CD14-positive monocyte (primary cell): ENCODE measurements at regions not wholly inside any gene's neighbourhood (a gene's known extent, or its start where the extent isn't known, plus 50 kb on each side); places are given as distances from the start of the nearest gene placed in this dataset.

Experiments used
- DNase-seq, 3 donors: peaks; one replicate each; pipeline ENCODE4 v3.0.0-alpha.2; 2011 to 2022
- H2AFZ ChIP-seq: 2 replicates; pipeline ENCODE4 v1.6.0; 2012; ENCODE audit warnings: mild to moderate bottlenecking, low read depth, low read length, inconsistent platforms; ENCODE audit not compliant: insufficient read depth, poor library complexity, severe bottlenecking
- H3K27ac ChIP-seq, 2 donors: 1 replicate in 1 of 2; 2 replicates in 1 of 2; pipeline ENCODE4 v1.5.1; 2012 to 2013; ENCODE audit warnings: low read length in 2 of 2, control low read depth in 1 of 2, inconsistent platforms in 1 of 2, low read depth in 1 of 2, mild to moderate bottlenecking in 1 of 2
- H3K27me3 ChIP-seq, 2 donors: one replicate each; pipeline versions ENCODE4 v1.6.0 to v1.6.1; 2011 to 2013; ENCODE audit warnings: low read length in 2 of 2; ENCODE audit not compliant: control insufficient read depth in 2 of 2, insufficient read depth in 2 of 2
- H3K36me3 ChIP-seq, 2 donors: replicated peaks in 1 of 2; 1 replicate in 1 of 2; 2 replicates in 1 of 2; pipeline versions ENCODE4 v1.5.1 to v1.6.1; 2012 to 2013; ENCODE audit warnings: low read length in 2 of 2, control low read depth in 1 of 2, inconsistent platforms in 1 of 2, mild to moderate bottlenecking in 1 of 2; ENCODE audit not compliant: insufficient read depth in 2 of 2, control insufficient read depth in 1 of 2
- H3K4me1 ChIP-seq, 2 donors: 1 replicate in 1 of 2; 2 replicates in 1 of 2; pipeline versions ENCODE4 v1.5.1 to v1.6.1; 2012 to 2013; ENCODE audit warnings: low read length in 2 of 2, control low read depth in 1 of 2, inconsistent platforms in 1 of 2, mild to moderate bottlenecking in 1 of 2, moderate library complexity in 1 of 2; ENCODE audit not compliant: insufficient read depth in 2 of 2, control insufficient read depth in 1 of 2
- H3K4me2 ChIP-seq: replicated peaks from 2 replicates; pipeline ENCODE3; 2012; ENCODE audit warnings: low read length, moderate library complexity, mild to moderate bottlenecking; ENCODE audit not compliant: poor library complexity, severe bottlenecking; ENCODE audit errors: extremely low read depth
- H3K4me3 ChIP-seq, 3 experiments: fragments of 200-600 bp in 1 of 3; sonication (generic) in 1 of 3; replicated peaks in 1 of 3; 1 replicate in 2 of 3; 2 replicates in 1 of 3; pipeline ENCODE4 v1.5.1; 2011 to 2013; ENCODE audit warnings: low read length in 3 of 3, mild to moderate bottlenecking in 3 of 3, control low read depth in 2 of 3, low read depth in 2 of 3, inconsistent platforms in 1 of 3, moderate library complexity in 1 of 3
- H3K79me2 ChIP-seq: 2 replicates; pipeline ENCODE4 v1.6.0; 2012; ENCODE audit warnings: mild to moderate bottlenecking, control low read depth, inconsistent platforms, low read length, moderate library complexity; ENCODE audit not compliant: insufficient read depth
- H3K9ac ChIP-seq: 2 replicates; pipeline ENCODE4 v1.6.0; 2017; ENCODE audit warnings: low read length, mild to moderate bottlenecking; ENCODE audit not compliant: insufficient read depth, poor library complexity, severe bottlenecking
- H3K9me3 ChIP-seq, 2 donors: replicated peaks in 1 of 2; 1 replicate in 1 of 2; 2 replicates in 1 of 2; pipeline versions ENCODE4 v1.5.1 to v1.6.1; 2012 to 2013; ENCODE audit warnings: low read length in 2 of 2, control low read depth in 1 of 2; ENCODE audit not compliant: control insufficient read depth in 1 of 2, insufficient read depth in 1 of 2
- H4K20me1 ChIP-seq: 2 replicates; pipeline ENCODE4 v1.6.0; 2012; ENCODE audit warnings: mild to moderate bottlenecking, low read length, control low read depth, moderate library complexity; ENCODE audit not compliant: insufficient read depth
- H3K27ac Mint-ChIP-seq, 7 donors: one replicate each; pipeline ENCODE4 v1.8.0; 2020; ENCODE audit warnings: mild to moderate bottlenecking in 7 of 7, mixed read lengths in 7 of 7, moderate library complexity in 6 of 7, inconsistent platforms in 2 of 7
- H3K27me3 Mint-ChIP-seq, 3 donors: one replicate each; pipeline ENCODE4 v1.8.0; 2021 to 2022; ENCODE audit warnings: low read depth in 3 of 3, mild to moderate bottlenecking in 3 of 3, mixed read lengths in 3 of 3, moderate library complexity in 3 of 3, inconsistent platforms in 1 of 3
- H3K36me3 Mint-ChIP-seq, 2 donors: one replicate each; pipeline ENCODE4 v1.8.0; 2020; ENCODE audit warnings: mixed read lengths in 2 of 2, inconsistent platforms in 1 of 2, mild to moderate bottlenecking in 1 of 2
- H3K4me1 Mint-ChIP-seq: one replicate; pipeline ENCODE4 v1.8.0; 2020; ENCODE audit warnings: mild to moderate bottlenecking, mixed read lengths
- H3K4me3 Mint-ChIP-seq, 2 donors: one replicate each; pipeline ENCODE4 v1.8.0; 2020; ENCODE audit warnings: mild to moderate bottlenecking in 2 of 2, mixed read lengths in 2 of 2, moderate library complexity in 1 of 2
- H3K9me3 Mint-ChIP-seq, 7 donors: one replicate each; pipeline ENCODE4 v1.8.0; 2020 to 2022; ENCODE audit warnings: mixed read lengths in 7 of 7, mild to moderate bottlenecking in 6 of 7, moderate library complexity in 6 of 7, inconsistent platforms in 2 of 7
- WGBS: methylation state at CpG from one replicate; pipeline ENCODE4 v1.1.5; 2013; ENCODE audit warnings: missing lambda C conversion rate; ENCODE audit not compliant: insufficient coverage; 5-methylcytosine and 5-hydroxymethylcytosine counted together
- intact Hi-C, 2 donors: fragments of 100-400 bp; cut with micrococcal nuclease; formaldehyde crosslinking; loops; one replicate each; pipeline versions ENCODE4 v1.15.0 to v1.15.1; 2023
- TF ChIP-seq, protein P1 (sequence below): fragments of 200-600 bp; IDR thresholded peaks from one replicate; pipeline ENCODE4 v1.8.0; 2022; ENCODE audit warnings: antibody characterized with exemption, mild to moderate bottlenecking

DNA sequence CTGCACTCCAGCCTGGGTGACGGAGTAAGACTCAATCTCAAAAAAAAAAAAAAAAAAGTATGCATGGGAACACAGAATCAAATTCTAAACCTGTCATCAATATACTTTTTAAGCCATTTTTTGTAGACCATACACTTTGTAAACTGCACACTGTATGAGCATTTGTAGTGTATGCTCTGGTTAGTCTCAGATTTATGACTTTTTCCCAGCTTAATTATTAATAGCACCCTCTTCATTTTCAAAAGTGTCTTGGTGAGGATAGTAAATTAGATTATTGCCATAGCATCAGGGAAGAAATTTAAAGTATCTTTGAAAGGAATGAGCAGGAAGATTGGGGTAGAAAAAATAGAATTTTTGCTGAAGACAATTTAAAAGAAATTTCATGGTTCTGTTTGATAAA lies 330.8 kb upstream of the RSPO3 start:
- intact Hi-C loops, result no loop called here
- Histone ChIP-seq H3K79me2 (no peaks in the 10 kb centered on the region), H4K20me1 (no peaks in the 10 kb centered on the region), H3K4me1 (no peaks in the 10 kb centered on the region), H3K4me2 (no peak overlapping the region), H3K4me3 (no peak overlapping the region), H2AFZ (no peak overlapping the region), H3K27ac (no peak overlapping the region), H3K9me3 (no peaks in the 10 kb centered on the region), H3K9ac (no peak overlapping the region), H3K36me3 (no peaks in the 10 kb centered on the region), H3K27me3 (no peaks in the 10 kb centered on the region)
- no peaks in the 10 kb centered on the region for H3K36me3 Mint-ChIP-seq
- WGBS, result 100% methylated on average over 1 of the region's 1 CpG
- H3K27me3 Mint-ChIP-seq, result peaks cover 0 to 5% (median 0%) of the 10 kb centered on the region in 3 donors
- H3K27ac Mint-ChIP-seq, result no peak overlapping the region
- no peaks in the 10 kb centered on the region for H3K4me1 Mint-ChIP-seq
- TF ChIP-seq, protein P1, sequence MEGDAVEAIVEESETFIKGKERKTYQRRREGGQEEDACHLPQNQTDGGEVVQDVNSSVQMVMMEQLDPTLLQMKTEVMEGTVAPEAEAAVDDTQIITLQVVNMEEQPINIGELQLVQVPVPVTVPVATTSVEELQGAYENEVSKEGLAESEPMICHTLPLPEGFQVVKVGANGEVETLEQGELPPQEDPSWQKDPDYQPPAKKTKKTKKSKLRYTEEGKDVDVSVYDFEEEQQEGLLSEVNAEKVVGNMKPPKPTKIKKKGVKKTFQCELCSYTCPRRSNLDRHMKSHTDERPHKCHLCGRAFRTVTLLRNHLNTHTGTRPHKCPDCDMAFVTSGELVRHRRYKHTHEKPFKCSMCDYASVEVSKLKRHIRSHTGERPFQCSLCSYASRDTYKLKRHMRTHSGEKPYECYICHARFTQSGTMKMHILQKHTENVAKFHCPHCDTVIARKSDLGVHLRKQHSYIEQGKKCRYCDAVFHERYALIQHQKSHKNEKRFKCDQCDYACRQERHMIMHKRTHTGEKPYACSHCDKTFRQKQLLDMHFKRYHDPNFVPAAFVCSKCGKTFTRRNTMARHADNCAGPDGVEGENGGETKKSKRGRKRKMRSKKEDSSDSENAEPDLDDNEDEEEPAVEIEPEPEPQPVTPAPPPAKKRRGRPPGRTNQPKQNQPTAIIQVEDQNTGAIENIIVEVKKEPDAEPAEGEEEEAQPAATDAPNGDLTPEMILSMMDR, result no peak
- no peak for DNase-seq
- peaks cover 0 to 2% (median 0%) of the 10 kb centered on the region in 7 donors for H3K9me3 Mint-ChIP-seq
- no peak overlapping the region for H3K4me3 Mint-ChIP-seq

DNA sequence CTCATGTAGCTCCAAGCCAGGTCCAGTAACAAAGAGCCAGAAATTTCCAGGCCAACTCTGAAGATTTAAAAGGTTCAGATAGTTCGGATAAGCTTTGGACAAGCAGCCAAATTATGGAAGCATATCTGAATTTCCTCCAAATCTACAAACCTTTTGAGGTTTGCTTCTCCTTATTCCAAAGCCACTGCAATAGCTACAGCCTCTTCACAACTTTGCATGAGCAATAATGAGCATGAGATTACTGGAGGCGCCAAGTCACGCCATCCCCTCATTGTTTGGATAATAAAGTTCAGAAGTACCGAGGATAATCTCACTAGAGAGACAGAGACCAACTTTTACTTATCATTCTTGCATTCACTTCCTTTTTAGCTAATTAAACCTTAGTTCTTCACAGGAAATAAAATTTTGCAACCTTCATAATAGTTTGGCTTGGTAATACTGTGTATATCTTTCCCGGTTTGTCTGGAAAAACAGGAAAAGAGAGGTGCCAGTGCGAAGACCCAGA lies 329.6 kb upstream of the RSPO3 start:
- H3K4me3 Mint-ChIP-seq, result no peak overlapping the region
- no peak overlapping the region for H3K4me3 ChIP-seq
- H2AFZ ChIP-seq, result no peak overlapping the region
- WGBS, result 81% methylated on average over 3 of the region's 6 CpGs
- no peak overlapping the region for H3K27ac ChIP-seq
- H3K36me3 ChIP-seq, result no peaks in the 10 kb centered on the region
- no peaks in the 10 kb centered on the region for H3K27me3 ChIP-seq
- H4K20me1 ChIP-seq, result no peaks in the 10 kb centered on the region
- H3K9ac ChIP-seq, result no peak overlapping the region
- H3K27ac Mint-ChIP-seq, result no peak overlapping the region
- DNase-seq, result no peak
- H3K79me2 ChIP-seq, result no peaks in the 10 kb centered on the region
- no peaks in the 10 kb centered on the region for H3K9me3 ChIP-seq
- intact Hi-C loops, result no loop called here
- H3K36me3 Mint-ChIP-seq, result no peaks in the 10 kb centered on the region
- peaks cover 0 to 5% (median 0%) of the 10 kb centered on the region in 3 donors for H3K27me3 Mint-ChIP-seq
- H3K4me1 ChIP-seq, result no peaks in the 10 kb centered on the region
- H3K4me2 ChIP-seq, result no peak overlapping the region
- no peaks in the 10 kb centered on the region for H3K4me1 Mint-ChIP-seq
- TF ChIP-seq, protein P1, result no peak
- peaks cover 0 to 2% (median 0%) of the 10 kb centered on the region in 7 donors for H3K9me3 Mint-ChIP-seq
